HG03097 (cell line): ENCODE measurements at regions not wholly inside any gene's neighbourhood (a gene's known extent, or its start where the extent isn't known, plus 50 kb on each side); places are given as distances from the start of the nearest gene placed in this dataset.
"Not testable (repeated sequence)": the region's sequence is repeated elsewhere in the genome, so short reads cannot be mapped to it uniquely, and the experiment has no call there.

Experiments
- ATAC-seq: cut with Tn5 transposase; IDR thresholded peaks from one replicate; pipeline ENCODE4 v1.9.1; 2021; ENCODE audit not compliant: unreplicated experiment, low FRiP score

DNA sequence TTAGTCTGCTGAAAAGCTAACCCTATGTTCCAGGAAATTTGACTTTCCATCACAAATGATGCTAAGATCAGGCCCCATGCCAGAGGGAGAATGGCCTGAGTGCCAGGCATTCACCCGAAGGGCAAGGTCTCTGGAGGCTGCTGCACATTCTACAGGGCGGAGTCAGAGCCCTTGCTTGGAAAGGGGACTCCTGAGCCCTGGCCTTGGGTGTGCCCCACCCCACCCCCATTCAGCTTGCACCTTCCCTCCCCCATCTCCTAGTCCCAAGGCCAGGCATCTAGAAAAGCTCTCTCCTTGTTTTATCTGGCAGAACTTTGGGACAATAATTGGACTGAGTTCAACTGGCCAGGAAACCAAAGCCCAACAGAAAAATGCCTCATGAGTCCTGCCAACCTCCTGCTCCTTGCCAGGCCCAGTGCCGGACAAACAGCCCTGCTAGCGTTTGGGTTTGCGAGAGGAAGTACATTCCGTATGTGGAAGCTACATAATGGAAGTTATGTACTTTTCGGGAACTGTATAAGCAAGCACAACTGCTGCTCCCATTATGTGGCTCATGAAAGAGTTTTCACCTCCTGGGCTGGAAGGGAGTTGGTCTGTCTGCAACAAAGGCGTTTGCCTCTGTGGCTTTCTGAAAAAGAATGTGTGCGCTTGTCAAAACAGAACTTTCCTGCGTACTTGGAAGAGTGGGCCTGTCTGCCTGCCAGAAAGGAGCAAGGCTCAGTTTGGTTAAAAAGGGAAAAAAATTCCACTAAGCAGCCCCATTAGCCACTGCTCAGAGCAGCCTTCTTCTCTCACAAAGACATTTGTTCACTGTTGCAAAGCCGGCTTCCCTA, 321.5 kb upstream of the CTNNB1 start:
- no peak for ATAC-seq

GRCh38 chr3:40878464-40878905, 320.8 kb upstream of the CTNNB1 start:
- no peak for ATAC-seq

GRCh38 chr3:40885430-40885829, 313.9 kb upstream of the CTNNB1 start:
- ATAC-seq, result no peak

DNA sequence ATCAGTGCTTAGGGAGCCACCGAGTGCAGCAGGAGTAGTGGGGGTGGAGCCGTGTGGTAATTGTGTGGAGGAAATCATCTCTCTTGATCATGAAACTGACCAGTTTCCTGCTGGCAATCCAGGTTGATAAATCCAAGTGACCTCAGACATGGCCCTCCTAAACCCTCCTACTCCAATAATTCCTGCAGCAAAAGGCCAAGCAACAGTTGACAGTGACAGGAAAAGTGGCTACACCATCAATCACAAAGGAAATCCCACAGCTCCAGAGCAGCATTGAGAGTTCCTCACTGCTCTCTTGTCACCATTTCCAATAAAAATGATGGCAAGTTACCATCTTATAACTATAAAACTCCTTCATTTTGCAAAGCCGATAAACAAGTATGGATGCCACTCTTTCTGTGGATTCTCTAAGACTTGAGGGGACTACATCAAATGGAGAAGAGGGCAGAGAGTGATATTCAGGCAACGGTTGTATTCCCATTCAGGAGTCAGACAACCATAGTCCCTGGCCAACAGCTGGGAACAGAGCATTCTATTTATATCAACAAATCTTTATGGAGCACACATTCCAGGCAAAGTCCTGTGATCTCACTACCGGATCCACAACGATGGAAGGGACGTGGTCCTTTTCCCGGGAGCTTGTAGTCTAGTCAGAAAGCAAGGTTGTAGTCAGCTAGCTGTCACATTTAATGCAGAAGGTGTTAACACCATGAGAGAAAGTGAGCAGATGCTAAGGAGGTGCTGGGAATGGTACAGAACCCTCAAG, 312.5 kb upstream of the CTNNB1 start:
- no peak for ATAC-seq

GRCh38 chr3:40891186-40891585, 308.1 kb upstream of the CTNNB1 start:
- ATAC-seq, result no peak

GRCh38 chr3:40895109-40895508, 304.2 kb upstream of the CTNNB1 start:
- no peak for ATAC-seq

DNA sequence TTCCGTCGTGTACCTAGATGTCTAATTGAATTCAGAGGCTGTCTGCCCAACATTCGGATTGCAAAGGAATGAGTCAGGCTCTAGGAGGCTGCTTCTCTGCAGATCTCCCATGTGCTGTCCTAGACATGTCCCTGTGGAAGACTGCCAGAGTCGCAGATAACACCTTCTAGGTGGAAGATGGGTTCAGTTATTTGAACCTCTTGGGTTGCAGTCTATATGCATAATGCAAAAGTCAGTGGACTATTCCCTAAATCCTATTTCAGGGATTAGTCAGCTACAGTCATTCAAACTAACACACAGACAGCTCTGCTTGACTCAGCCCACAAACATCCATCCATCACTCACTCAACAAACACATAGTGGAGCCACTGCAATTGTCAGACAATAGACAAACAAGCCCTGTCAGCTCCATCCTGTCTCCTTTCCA, 300.0 kb upstream of the CTNNB1 start:
- ATAC-seq, result no peak

GRCh38 chr3:40901298-40901697, 298.0 kb upstream of the CTNNB1 start:
- ATAC-seq, result no peak

- no peak for ATAC-seq
These were observed 297.5 kb upstream of the CTNNB1 start for GRCh38 chr3:40901796-40902195.

DNA sequence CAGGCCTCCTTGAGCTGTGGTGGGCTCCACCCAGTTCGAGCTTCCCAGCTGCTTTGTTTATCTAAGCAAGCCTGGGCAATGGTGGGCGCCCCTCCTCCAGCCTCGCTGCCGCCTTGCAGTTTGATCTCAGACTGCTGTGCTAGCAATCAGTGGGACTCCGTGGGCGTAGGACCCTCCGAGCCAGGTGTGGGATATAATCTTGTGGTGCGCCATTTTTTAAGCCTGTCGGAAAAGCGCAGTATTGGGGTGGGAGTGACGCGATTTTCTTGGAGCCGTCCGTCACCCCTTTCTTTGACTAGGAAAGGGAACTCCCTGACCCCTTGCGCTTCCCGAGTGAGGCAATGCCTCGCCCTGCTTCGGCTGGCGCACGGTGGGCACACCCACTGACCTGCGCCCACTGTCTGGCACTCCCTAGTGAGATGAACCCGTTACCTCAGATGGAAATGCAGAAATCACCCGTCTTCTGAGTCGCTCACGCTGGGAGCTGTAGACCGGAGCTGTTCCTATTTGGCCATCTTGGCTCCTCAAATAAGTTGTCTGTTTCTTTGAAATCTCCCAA, 291.3 kb upstream of the CTNNB1 start:
- not testable (repeated sequence) for ATAC-seq

DNA sequence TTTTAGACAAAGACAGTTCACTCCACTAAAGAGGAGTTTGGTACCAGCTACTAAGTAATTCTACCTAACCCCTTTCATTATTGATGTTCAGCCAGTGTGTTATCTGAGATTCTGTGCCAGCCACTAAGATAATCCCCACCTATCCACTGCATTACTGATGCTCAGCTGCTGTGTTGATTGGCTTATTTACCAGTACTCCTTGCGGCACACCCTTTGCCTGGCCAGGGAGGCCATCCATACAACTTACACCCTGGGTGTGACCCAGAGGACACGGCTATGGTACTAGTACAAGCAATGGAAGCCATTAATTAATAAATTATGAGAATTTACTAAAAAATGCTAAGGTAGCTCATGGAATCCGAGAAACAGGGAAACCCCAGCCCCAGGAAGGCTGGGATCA, 290.7 kb upstream of the CTNNB1 start:
- ATAC-seq, result no peak

DNA sequence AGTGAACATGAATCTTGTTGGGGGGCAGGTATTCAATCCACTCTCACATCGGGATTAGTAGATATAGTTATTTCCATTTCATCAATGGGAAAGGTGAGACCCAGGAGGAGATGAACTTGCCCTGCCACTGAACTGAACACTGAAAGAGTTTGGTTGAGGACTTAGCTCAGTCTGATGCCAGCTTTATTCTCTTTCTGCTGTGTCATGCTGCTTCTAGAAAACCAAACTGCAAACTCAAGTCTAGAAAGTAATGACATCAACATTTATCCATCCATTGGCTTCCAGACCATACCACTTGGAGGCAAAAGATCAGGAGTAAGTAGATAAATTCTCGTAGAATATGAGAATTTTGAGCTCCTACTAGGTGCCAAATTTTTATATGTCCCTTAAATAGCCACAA, 288.0 kb upstream of the CTNNB1 start:
- ATAC-seq, result no peak

DNA sequence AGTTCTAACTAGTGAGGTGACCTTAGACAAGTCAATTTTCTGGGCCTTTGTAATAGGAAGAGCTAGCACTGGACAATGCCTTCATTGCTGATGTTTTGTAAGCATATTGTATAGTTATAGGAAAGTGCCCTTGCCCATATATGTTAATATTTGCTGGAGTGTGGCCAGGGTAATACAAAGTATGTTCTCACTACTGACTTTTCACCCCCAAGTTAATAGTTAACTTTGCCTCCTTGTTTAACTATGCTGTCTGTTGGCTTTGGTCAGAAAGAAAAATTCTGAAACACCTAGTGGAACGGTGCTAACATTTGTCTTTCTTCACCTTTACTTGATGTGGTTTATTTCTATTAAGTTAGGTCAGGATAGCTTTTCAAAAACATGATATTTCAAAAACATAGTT, 287.4 kb upstream of the CTNNB1 start:
- peak; percentile 79 for ATAC-seq

DNA sequence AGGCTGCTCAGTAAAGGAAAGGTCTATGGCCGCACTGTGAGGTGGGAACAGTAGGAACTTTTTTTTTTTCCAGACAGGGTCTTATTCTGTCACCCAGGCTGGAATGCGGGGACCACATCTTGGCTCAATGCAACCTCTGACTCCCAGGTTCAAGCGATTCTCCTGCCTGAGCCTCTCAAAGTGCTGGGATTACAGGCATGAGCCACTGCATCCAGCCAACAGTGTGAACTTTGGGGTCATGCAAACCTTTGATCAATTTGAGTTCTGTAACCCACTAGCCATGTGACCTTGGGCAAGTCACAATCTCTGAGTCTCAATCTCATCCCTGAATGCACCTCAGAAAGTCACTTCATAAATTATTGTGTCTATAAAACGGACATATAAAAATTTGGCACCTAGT, 286.8 kb upstream of the CTNNB1 start:
- ATAC-seq, result no peak

GRCh38 chr3:40913192-40913591, 286.1 kb upstream of the CTNNB1 start:
- no peak for ATAC-seq

DNA sequence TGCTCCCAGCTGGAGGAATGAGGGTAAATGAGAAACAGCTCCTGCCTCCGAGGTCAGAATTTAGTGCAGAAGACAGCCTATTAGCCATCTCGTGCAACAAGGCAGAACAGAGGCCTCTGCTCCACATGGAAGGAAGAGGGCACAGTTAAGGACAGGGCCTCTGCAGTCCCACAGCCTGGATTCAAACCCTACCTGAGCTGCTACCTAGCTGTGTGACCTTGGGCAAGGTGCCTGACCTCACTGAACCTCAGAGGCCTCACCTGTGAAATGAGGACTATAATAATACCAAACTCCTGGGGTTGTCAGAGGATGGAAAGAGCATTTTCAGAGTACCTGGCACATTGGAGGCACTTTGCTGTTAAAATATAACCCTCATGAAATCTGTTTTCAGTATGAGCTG, 285.7 kb upstream of the CTNNB1 start:
- no peak for ATAC-seq

DNA sequence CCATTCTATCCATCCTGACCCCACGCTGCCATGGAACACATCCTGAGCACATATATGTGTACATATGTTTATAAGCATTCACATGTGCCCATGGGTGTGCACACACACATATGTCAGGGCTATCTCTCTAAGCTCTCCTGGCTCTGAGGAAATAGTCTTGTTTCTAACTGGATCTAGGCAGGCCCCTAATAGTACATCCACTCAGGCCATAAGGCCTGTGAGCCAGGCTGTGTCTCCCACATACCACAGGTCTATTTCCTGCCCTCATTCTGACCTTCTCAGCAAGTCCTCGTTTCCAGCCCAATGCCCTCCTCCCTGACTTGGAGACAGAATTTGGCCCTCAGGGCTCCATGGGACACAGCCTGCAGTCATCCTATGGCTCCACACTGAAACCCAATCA, 284.8 kb upstream of the CTNNB1 start:
- ATAC-seq, result peak; percentile 37

DNA sequence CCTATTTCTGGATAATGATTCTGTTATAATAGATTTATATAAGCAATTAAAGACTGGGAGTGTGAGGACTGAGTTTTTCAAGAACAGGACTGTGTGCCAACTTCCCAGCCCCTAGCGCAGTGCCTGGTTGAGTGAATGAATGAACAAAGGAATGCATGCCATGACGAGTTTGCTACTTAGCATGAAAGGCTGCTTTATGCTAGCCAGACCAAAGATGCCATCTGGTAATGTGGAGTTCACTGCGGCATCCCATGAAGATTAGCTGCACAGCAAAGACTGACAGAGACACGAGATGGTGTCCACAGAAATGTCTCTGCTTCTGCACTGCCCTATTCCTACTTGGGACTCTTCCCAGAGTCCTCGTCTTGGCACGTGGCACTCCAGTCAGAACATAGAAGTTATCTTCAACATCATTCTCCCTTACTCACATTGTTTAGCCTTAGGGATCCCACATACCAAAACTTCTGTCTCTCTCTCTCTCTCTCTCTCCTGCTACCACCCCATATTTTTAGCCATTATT, 283.9 kb upstream of the CTNNB1 start:
- no peak for ATAC-seq

DNA sequence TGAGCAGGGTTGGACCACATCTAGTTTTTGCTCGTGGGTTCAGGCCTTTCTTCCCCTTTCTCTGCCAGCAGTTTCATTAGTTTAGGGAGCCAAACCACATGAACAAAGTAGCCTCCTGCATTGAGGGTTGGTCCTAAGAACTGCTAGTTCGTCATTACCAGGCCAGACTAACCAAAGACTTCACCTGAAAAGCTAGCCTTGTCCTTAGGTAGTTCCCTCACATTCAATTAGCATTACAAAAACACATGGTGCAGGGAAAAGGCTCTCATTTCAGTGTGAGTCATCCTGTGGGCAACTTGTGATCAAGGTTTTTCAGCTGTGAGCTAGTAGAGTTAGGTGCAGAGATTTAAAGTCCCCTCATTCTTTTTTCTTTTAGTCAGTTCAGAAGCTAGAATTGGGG, 279.3 kb upstream of the CTNNB1 start:
- no peak for ATAC-seq

GRCh38 chr3:40921251-40921650, 278.1 kb upstream of the CTNNB1 start:
- no peak for ATAC-seq

DNA sequence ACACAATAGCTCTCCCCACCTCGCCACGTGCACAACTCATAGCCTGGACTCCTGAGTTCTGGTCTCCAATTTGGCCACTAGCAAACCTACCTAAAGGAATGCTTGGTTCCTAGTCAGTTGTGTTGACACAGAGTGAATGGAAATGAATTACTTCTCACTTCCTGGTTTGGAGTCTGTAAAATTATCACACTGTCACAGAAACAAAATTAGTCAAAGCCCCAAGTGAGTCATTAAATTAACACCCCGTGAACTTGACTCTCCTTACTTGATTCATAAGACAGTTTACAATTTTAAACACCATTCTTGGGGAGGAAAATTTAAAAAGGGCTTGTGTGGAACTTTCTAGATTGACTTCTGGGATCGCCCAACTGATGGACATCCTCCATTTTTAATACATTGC, 276.2 kb upstream of the CTNNB1 start:
- ATAC-seq, result no peak
